ENCODE measurements at regions not wholly inside any gene's neighbourhood (a gene's known extent, or its start where the extent isn't known, plus 50 kb on each side); places are given as distances from the start of the nearest gene placed in this dataset.

GRCh38 chr7:22618528-22618927 is 108.5 kb upstream of the IL6 start:
- DNase-seq = no peak

GRCh38 chr7:22617166-22617565 is 109.8 kb upstream of the IL6 start:
- DNase-seq = no peak

- no peak for DNase-seq
Measured at GRCh38 chr7:22613496-22613895, 113.5 kb upstream of the IL6 start.

DNA sequence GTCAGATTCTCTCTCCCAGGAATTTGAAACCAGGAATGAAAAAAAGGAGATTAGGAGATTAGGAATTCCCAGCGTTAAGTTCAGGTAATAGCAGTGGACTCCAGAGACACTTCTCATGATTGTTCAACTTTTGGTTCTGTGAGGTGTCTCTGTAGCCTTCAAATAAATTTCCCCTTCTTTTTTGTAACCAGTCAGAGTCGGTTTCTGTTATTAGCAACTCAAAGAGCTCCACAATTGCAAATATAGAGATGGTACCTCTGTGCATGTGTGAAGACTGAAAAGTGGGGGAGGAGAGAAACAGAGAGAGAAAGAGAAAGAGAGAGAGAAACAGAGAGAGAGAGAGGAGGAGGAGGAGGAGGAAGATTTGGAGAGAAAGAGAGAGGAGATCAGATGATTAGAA is 112.8 kb upstream of the STEAP1B start:
- DNase-seq = no peak

DNA sequence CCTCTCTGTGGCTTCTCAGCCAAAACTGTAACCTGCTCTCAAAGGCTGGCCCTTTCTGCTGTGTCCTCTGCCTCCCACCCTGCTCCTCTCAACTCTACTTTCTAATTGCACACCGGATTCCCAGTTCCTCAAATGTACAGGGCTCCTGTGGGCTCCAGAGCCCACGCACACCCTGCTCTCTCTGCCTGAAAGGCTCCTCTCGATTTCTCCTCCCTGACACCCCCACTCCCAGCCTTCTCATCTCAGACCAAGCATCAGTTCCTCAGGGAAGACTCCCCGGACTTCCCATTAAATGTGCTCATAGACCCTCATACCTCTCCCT is 111.7 kb upstream of the STEAP1B start:
- no peak for DNase-seq

GRCh38 chr7:22610951-22611757 is 111.2 kb upstream of the STEAP1B start:
- DNase-seq = no peak

DNA sequence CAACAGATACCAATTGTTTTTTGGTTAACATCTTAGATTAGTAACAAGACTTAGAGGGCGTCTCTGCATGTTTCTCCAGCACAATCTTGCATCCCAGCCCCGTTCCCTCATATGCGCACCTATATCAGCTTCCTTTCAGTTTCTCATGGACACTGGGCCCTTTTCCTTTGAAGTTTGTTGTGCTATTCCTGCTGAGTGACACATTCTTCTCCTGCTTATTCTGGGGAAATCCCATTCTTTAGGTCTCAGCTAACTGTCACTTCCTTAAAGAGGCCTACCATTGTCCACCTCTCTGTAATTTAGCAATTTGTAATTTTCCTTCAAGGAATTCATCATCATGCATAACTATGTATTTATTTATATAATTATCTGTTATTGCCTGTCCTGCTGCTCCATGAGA is 110.3 kb upstream of the STEAP1B start:
- no peak for DNase-seq

- no peak for DNase-seq
Measured at GRCh38 chr7:22607180-22607579, 107.2 kb upstream of the STEAP1B start.

DNA sequence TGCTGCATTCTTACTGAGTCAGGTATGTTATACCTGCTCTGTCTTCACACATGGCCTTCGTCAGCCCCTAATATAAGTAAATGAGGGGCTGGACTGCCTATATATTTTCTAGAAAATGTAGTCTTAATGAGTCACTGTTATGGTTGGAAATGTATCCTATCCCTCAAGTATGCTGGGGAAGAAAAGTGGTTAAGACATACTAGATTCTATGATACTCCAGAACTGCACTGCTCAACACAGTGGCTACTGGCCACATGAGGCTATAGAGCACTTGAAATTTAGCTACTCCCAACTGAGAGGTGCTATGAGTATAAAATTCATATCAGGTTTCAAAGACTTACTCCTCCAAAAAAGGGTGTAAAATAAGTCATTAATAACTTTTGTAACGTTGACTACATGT is 104.3 kb upstream of the STEAP1B start:
- DNase-seq = no peak

DNA sequence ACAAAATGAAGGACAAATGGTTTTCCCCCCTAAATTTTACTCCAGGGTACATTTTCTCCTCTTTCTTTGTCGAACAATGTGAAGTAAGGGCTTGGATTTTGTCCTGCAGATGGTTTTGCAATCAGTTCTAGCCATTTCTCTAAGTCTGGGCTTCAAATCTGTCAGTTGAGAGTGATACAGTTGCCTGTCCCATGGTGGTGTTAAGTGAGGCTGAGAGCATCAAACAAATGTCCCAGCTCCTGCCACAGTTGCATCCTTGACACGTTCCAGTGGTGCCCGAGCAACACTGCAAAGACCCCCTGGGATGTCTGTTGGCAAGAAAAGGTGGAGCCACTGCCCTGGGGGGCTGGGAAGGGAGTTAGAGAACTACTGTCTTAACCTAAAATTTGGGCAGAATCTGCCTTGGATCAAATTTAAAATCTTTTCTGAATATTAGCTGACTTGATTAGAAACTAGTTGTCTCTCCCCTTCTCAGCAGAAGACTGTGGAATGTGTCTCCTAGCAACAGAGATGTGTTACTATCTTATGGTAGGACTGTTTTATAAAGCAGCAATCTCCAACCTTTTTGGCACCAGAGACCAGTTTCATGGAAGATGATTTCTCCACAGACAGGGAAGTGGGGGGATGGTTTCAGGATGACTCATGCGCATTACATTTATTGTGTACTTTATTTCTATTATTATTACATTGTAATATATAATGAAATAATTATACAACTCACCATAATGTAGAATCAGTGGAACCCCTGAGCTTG is 102.0 kb upstream of the STEAP1B start:
- DNase-seq = no peak

- no peak for DNase-seq
Measured at GRCh38 chr7:22601408-22601807, 101.4 kb upstream of the STEAP1B start.

GRCh38 chr7:22601003-22601402 is 101.0 kb upstream of the STEAP1B start:
- no peak for DNase-seq

GRCh38 chr7:22598318-22598920 is 98.4 kb upstream of the STEAP1B start:
- no peak for DNase-seq

DNA sequence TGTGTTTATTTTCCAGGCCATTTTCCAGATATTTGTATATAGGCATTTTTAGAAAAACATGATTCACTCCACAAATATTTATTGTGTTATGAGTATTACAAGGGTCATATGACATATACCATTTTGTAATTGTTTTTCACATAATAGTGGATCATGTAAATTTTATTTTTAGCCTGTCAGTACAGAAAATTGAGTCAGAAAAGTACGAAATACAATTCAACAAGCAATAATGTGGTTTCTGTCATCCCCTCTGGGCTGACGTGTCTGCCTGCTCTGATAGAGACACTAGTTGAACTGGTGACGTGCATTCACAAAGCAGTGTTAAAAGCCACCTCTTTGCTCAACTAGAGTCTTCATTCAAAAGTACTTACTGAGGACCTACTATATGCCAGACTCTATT is 97.9 kb upstream of the STEAP1B start:
- no peak for DNase-seq

- no peak for DNase-seq
Measured at GRCh38 chr7:22596763-22597400, 96.9 kb upstream of the STEAP1B start.

GRCh38 chr7:22594020-22594419 is 94.0 kb upstream of the STEAP1B start:
- DNase-seq = no peak

DNA sequence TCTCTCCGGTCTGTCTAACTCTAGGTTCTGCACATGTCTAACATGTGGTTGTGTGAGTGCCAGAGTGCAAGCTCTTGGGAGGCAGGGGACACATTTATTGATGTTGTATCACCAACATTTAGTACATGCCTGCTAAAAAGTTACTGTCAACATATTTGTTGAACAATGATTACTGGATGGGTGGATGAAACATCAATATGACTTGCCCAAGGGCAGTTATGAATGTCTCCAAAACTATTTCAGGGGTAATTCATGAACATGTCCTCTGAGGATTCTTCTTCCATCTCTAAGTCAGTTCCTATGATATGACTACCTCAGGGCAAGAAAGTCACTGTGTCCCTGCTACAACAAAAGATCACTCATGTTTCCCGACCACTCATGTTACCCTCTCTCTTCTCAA is 91.3 kb upstream of the STEAP1B start:
- DNase-seq = no peak

- DNase-seq = no peak
Measured at GRCh38 chr7:22589641-22590201, 89.7 kb upstream of the STEAP1B start.

DNA sequence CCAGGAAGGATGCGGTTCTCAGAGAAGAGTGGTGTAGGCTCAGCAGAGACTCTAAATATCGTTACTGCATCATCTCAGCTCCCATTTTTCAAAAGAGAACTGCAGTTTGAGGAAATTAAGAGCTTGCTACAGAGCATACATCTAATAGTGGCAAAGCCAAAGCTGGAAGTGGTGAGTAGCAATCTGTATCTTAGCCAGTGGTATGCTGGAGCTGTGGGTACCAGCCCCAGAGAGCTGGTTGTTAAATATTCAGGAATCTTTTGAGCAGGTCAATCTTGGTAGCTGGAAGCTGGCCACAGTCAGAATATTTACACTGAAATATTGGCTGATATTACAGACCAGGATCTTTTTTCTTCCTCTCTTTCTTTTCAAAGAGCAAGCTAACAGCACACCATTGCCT is 88.4 kb upstream of the STEAP1B start:
- no peak for DNase-seq

DNA sequence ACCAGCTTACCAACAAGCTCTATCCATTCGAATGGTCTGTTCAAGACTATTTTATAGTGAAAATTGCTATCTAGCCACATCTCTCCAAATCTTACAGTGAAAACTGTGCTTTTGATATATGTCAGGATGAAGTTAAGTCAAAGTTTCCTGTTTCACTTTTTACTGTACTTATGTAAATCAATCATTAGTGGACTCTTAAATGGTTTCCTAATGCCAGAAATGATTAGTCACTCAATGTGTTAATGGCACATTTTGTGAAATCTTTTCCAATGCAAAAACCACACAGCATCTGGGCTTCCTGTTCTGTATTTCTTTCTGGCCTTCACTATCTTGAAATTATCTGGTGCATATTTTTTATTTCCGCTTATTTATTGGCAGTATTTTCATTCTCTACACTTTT is 87.3 kb upstream of the STEAP1B start:
- no peak for DNase-seq

DNA sequence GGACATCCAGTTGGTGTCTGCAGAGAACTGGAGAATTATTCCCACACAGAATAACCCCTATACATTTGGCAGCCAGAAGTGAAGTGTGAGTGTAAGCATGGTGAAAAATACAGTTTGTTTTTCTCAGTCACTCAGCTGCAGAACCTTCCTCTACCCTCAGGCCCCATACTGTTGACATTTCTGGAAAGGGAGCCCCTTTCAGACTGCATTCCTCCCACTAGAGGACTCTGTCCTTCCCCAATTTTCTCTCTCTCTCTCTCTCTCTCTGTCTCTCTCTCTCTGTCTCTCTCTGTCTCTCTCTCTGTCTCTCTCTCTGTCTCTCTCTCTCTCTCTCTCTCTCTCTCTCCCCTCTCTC is 86.8 kb upstream of the STEAP1B start:
- DNase-seq = no peak

- no peak for DNase-seq
Measured at GRCh38 chr7:22586101-22586785, 86.3 kb upstream of the STEAP1B start.

GRCh38 chr7:22584179-22584578 is 84.2 kb upstream of the STEAP1B start:
- DNase-seq = no peak
